H1 (cell line): ENCODE measurements at regions not wholly inside any gene's neighbourhood (a gene's known extent, or its start where the extent isn't known, plus 50 kb on each side); places are given as distances from the start of the nearest gene placed in this dataset.

Experiments
- CTCF ChIA-PET: fragments of 300-600 bp; sonication (Branson Sonifier 250); formaldehyde crosslinking; loops from one replicate; lab custom pipeline; 2021; ENCODE audit not compliant: partially characterized antibody; lab: Charles Lee
- POLR2A ChIA-PET: fragments of 300-600 bp; sonication (Branson Sonifier 250); formaldehyde crosslinking; loops from one replicate; lab custom pipeline; 2021; ENCODE audit warnings: inconsistent platforms; ENCODE audit not compliant: partially characterized antibody; lab: Charles Lee
- DNase-seq, 2 experiments: peaks; one replicate each; pipeline versions ENCODE4 v3.0.0 to v3.0.0-alpha.2; 2010 to 2022; ENCODE audit warnings: low spot score in 2 of 2, low read depth in 1 of 2, mixed read lengths in 1 of 2
- FAIRE-seq: peaks from 2 replicates; lab custom pipeline; 2011; peaks lifted over from hg19 to GRCh38; lab: Jason Lieb, UNC
- H2AFZ ChIP-seq: 2 replicates; pipeline ENCODE4 v1.8.1; 2012; ENCODE audit warnings: low read length, inconsistent platforms
- H2AK5ac ChIP-seq: 2 replicates; pipeline ENCODE4 v1.6.1; 2013; ENCODE audit warnings: low read depth, low read length
- H2BK120ac ChIP-seq: replicated peaks from 2 replicates; pipeline ENCODE3; 2013; ENCODE audit warnings: low read depth, low read length, inconsistent platforms
- H2BK12ac ChIP-seq: 2 replicates; pipeline ENCODE4 v1.6.1; 2013; ENCODE audit warnings: low read depth, low read length
- H2BK15ac ChIP-seq: 2 replicates; pipeline ENCODE4 v1.6.1; 2013; ENCODE audit warnings: low read length
- H2BK20ac ChIP-seq: 2 replicates; pipeline ENCODE4 v1.6.1; 2013; ENCODE audit warnings: low read length
- H2BK5ac ChIP-seq: 2 replicates; pipeline ENCODE4 v1.6.1; 2013; ENCODE audit warnings: low read depth, low read length
- H3K14ac ChIP-seq: 2 replicates; pipeline ENCODE4 v1.6.1; 2013; ENCODE audit warnings: inconsistent platforms; ENCODE audit not compliant: insufficient read length
- H3K18ac ChIP-seq: 2 replicates; pipeline ENCODE4 v1.6.1; 2013; ENCODE audit warnings: low read length; ENCODE audit errors: extremely low read depth
- H3K23ac ChIP-seq: 2 replicates; pipeline ENCODE4 v1.6.1; 2013; ENCODE audit warnings: inconsistent platforms; ENCODE audit not compliant: insufficient read length
- H3K23me2 ChIP-seq: 2 replicates; pipeline ENCODE4 v1.6.1; 2013; ENCODE audit warnings: low read depth, low read length
- H3K27ac ChIP-seq: 2 replicates; pipeline ENCODE4 v1.6.1; 2011; ENCODE audit warnings: low read depth, low read length, inconsistent platforms
- H3K27me3 ChIP-seq, 4 experiments: replicated peaks in 1 of 4; 1 replicate in 1 of 4; 2 replicates in 3 of 4; pipeline versions ENCODE4 v1.6.1 to v1.8.1; 2011 to 2013; ENCODE audit warnings: low read length in 3 of 4, mild to moderate bottlenecking in 3 of 4, inconsistent platforms in 2 of 4, mixed read lengths in 2 of 4, moderate library complexity in 1 of 4; ENCODE audit not compliant: control insufficient read depth in 3 of 4, insufficient read depth in 3 of 4; ENCODE audit errors: extremely low read depth in 1 of 4
- H3K36me3 ChIP-seq, 4 experiments: 2 replicates each; pipeline versions ENCODE4 v1.6.1 to v1.8.1; 2011 to 2013; ENCODE audit warnings: mild to moderate bottlenecking in 4 of 4, low read length in 3 of 4, moderate library complexity in 2 of 4, control low read depth in 1 of 4, inconsistent platforms in 1 of 4; ENCODE audit not compliant: insufficient read depth in 4 of 4, control insufficient read depth in 2 of 4
- H3K4ac ChIP-seq: replicated peaks from 2 replicates; pipeline ENCODE3; 2013; ENCODE audit warnings: low read length, low read depth, mixed read lengths, inconsistent platforms; ENCODE audit not compliant: insufficient read length
- H3K4me1 ChIP-seq, 4 experiments: replicated peaks in 1 of 4; 1 replicate in 1 of 4; 2 replicates in 3 of 4; pipeline versions ENCODE4 v1.6.1 to v1.8.1; 2011 to 2013; ENCODE audit warnings: low read length in 3 of 4, inconsistent platforms in 2 of 4, mixed read lengths in 1 of 4; ENCODE audit not compliant: insufficient read depth in 4 of 4, control insufficient read depth in 3 of 4
- H3K4me2 ChIP-seq, 2 experiments: 2 replicates each; pipeline versions ENCODE4 v1.6.1 to v1.8.1; 2011 to 2013; ENCODE audit warnings: low read depth in 2 of 2, low read length in 2 of 2, control low read depth in 1 of 2, inconsistent platforms in 1 of 2, mild to moderate bottlenecking in 1 of 2; ENCODE audit not compliant: insufficient read depth in 1 of 2
- H3K4me3 ChIP-seq, 4 experiments: fragments of 200-600, 300-600 bp in 1 of 4; sonication (generic), shearing (Covaris generic), sonication (Bioruptor Twin) in 1 of 4; 2 replicates each; pipeline versions ENCODE4 v1.5.1 to v1.8.1; 2011 to 2016; ENCODE audit warnings: low read length in 4 of 4, low read depth in 3 of 4, control low read depth in 2 of 4, inconsistent platforms in 2 of 4, mild to moderate bottlenecking in 2 of 4, mixed read lengths in 1 of 4, moderate library complexity in 1 of 4; ENCODE audit not compliant: insufficient read depth in 2 of 4; ENCODE audit errors: extremely low read depth in 1 of 4
- H3K56ac ChIP-seq: replicated peaks from 2 replicates; pipeline ENCODE3; 2013; ENCODE audit warnings: low read depth, mild to moderate bottlenecking, mixed read lengths, low read length, inconsistent platforms; ENCODE audit not compliant: insufficient read length
- H3K79me1 ChIP-seq: 2 replicates; pipeline ENCODE4 v1.6.1; 2013; ENCODE audit warnings: low read depth, low read length, control low read depth
- H3K79me2 ChIP-seq, 2 experiments: 2 replicates each; pipeline versions ENCODE4 v1.6.1 to v1.8.1; 2012 to 2013; ENCODE audit warnings: low read length in 2 of 2, mild to moderate bottlenecking in 2 of 2, inconsistent platforms in 1 of 2; ENCODE audit not compliant: insufficient read depth in 2 of 2, control insufficient read depth in 1 of 2
- H3K9ac ChIP-seq, 4 experiments: replicated peaks in 1 of 4; 1 replicate in 1 of 4; 2 replicates in 3 of 4; pipeline versions ENCODE4 v1.6.1 to v1.8.1; 2011 to 2013; ENCODE audit warnings: low read depth in 3 of 4, low read length in 3 of 4, control low read depth in 2 of 4, mild to moderate bottlenecking in 2 of 4, moderate library complexity in 2 of 4, inconsistent platforms in 1 of 4; ENCODE audit errors: extremely low read depth in 1 of 4
- H3K9me3 ChIP-seq, 2 experiments: 2 replicates each; pipeline versions ENCODE4 v1.6.1 to v1.8.1; 2012 to 2013; ENCODE audit warnings: mild to moderate bottlenecking in 2 of 2, moderate library complexity in 2 of 2, control low read depth in 1 of 2, inconsistent platforms in 1 of 2, low read depth in 1 of 2, low read length in 1 of 2, mixed read lengths in 1 of 2; ENCODE audit not compliant: insufficient read depth in 2 of 2
- H4K20me1 ChIP-seq, 2 experiments: replicated peaks in 1 of 2; 2 replicates each; pipeline versions ENCODE3 to v1.8.1; 2011 to 2013; ENCODE audit warnings: inconsistent platforms in 2 of 2, low read length in 2 of 2, mild to moderate bottlenecking in 1 of 2; ENCODE audit not compliant: insufficient read depth in 2 of 2, control insufficient read depth in 1 of 2
- H4K5ac ChIP-seq: 2 replicates; pipeline ENCODE4 v1.6.1; 2013; ENCODE audit warnings: low read length, low read depth, mixed read lengths, inconsistent platforms; ENCODE audit not compliant: insufficient read length
- H4K8ac ChIP-seq: 2 replicates; pipeline ENCODE4 v1.8.0; 2013; ENCODE audit warnings: mild to moderate bottlenecking, moderate library complexity, low read length, inconsistent platforms; ENCODE audit not compliant: insufficient read depth; ENCODE audit errors: extremely low read depth
- H4K91ac ChIP-seq: replicated peaks from 2 replicates; pipeline ENCODE3; 2013; ENCODE audit warnings: low read length, mixed read lengths, inconsistent platforms; ENCODE audit not compliant: insufficient read length
- ASH2L ChIP-seq: fragments of 200-600, 300-600 bp; sonication (generic); IDR thresholded peaks from one replicate; pipeline ENCODE4 v1.7.1; 2017; ENCODE audit warnings: low read length
- ATF3 ChIP-seq: IDR thresholded peaks from 2 replicates; pipeline ENCODE4 v1.6.1; 2011; ENCODE audit warnings: low read depth, mild to moderate bottlenecking, low read length; ENCODE audit not compliant: insufficient read depth
- CBX8 ChIP-seq: fragments of 300-800, 300-1000 bp; sonication (generic); IDR thresholded peaks from 2 replicates; pipeline ENCODE4 v1.7.1; 2016; ENCODE audit warnings: low read depth, low read length, borderline replicate concordance
- CHD2 ChIP-seq: IDR thresholded peaks from 2 replicates; pipeline ENCODE4 v1.6.1; 2012; ENCODE audit warnings: low read length, improper control_type of control experiment
- MAFK ChIP-seq: IDR thresholded peaks from 2 replicates; pipeline ENCODE4 v1.6.1; 2012; ENCODE audit warnings: low read depth, mild to moderate bottlenecking, improper control_type of control experiment, low read length
- PHF8 ChIP-seq: fragments of 200-600 bp; sonication (generic); conservative IDR thresholded peaks from 2 replicates; pipeline ENCODE4 v1.7.1; 2012; ENCODE audit warnings: low read depth, mild to moderate bottlenecking, inconsistent platforms, low read length, moderate library complexity
- POLR2AphosphoS5 ChIP-seq: IDR thresholded peaks from 2 replicates; pipeline ENCODE4 v1.6.1; 2011; ENCODE audit warnings: low read depth, low read length
- RBBP5 ChIP-seq: IDR thresholded peaks from 2 replicates; pipeline ENCODE4 v1.7.1; 2012; ENCODE audit warnings: low read depth, mild to moderate bottlenecking, inconsistent platforms, low read length, moderate library complexity, borderline replicate concordance
- RXRA ChIP-seq: IDR thresholded peaks from 2 replicates; pipeline ENCODE4 v1.6.1; 2011; ENCODE audit warnings: low read depth, mild to moderate bottlenecking, low read length, moderate library complexity; ENCODE audit not compliant: insufficient read depth
- SRF ChIP-seq: IDR thresholded peaks from 2 replicates; pipeline ENCODE4 v1.6.1; 2011; ENCODE audit warnings: mild to moderate bottlenecking, low read depth, low read length, moderate library complexity
- TAF1 ChIP-seq: IDR thresholded peaks from 2 replicates; pipeline ENCODE4 v1.6.1; 2011; ENCODE audit warnings: mild to moderate bottlenecking, low read depth, low read length
- USF2 ChIP-seq: IDR thresholded peaks from 2 replicates; pipeline ENCODE4 v1.6.1; 2011; ENCODE audit warnings: low read length, improper control_type of control experiment
- YY1 ChIP-seq: IDR thresholded peaks from 2 replicates; pipeline ENCODE4 v1.6.1; 2011; ENCODE audit warnings: low read depth, mild to moderate bottlenecking, low read length
- ZNF274 ChIP-seq: IDR thresholded peaks from 2 replicates; pipeline ENCODE4 v1.7.0; 2012; ENCODE audit warnings: low read length, borderline replicate concordance; ENCODE audit errors: extremely low read depth
- WGBS, 2 experiments: shearing (Covaris generic) in 1 of 2; methylation state at CpG; one replicate each; pipeline versions ENCODE4 v1.1.6 to v1.1.7; 2013 to 2015; ENCODE audit warnings: low lambda C conversion rate in 2 of 2, mixed read lengths in 2 of 2, inconsistent platforms in 1 of 2, low coverage in 1 of 2, missing lambda C conversion rate in 1 of 2; ENCODE audit not compliant: insufficient replicate concordance in 2 of 2, insufficient coverage in 1 of 2, insufficient read length in 1 of 2; ENCODE audit errors: extremely low coverage in 1 of 2, missing lambda C conversion rate in 1 of 2; 5-methylcytosine and 5-hydroxymethylcytosine counted together

- Histone ChIP-seq H2BK120ac (no peak overlapping the region), H3K14ac (no peak overlapping the region), H4K91ac (no peak overlapping the region), H2BK15ac (no peak overlapping the region), H3K9me3 (peaks cover 0 to 2% of the 10 kb centered on the region in 2 experiments; a peak in 2 of 4 replicates), H2BK5ac (no peak overlapping the region), H4K5ac (no peak overlapping the region), H3K4me3 (no peak overlapping the region), H3K79me1 (no peaks in the 10 kb centered on the region), H3K36me3 (no peaks in the 10 kb centered on the region; a peak in 1 of 8 replicates), H2AFZ (no peak overlapping the region), H3K4me1 (peaks cover 13 to 24% (median 19%) of the 10 kb centered on the region in 4 experiments; a peak in 6 of 7 replicates), H3K23me2 (no peaks in the 10 kb centered on the region), H4K20me1 (no peaks in the 10 kb centered on the region), H3K9ac (no peak overlapping the region), H2AK5ac (no peak overlapping the region), H3K79me2 (no peaks in the 10 kb centered on the region), H3K27me3 (no peaks in the 10 kb centered on the region), H3K27ac (no peak overlapping the region), H3K4ac (no peak overlapping the region), H3K18ac (no peak overlapping the region), H3K56ac (no peak overlapping the region), H3K23ac (no peak overlapping the region), H2BK12ac (peak overlapping the region; percentile 23; the same call in 1 of the 2 replicates), H4K8ac (no peak overlapping the region), H3K4me2 (no peak overlapping the region), H2BK20ac (no peak overlapping the region)
- no peak for FAIRE-seq
- POLR2A ChIA-PET = no interaction called here
- DNase-seq = no peak
- CTCF ChIA-PET = interaction anchor here (2.2 kb wide), 1 partner anchor 107 kb away, joined by 5 read pairs; no protein-coding TSS in a partner anchor
- no peak for TF ChIP-seq YY1
- TF ChIP-seq ATF3 = no peak
- TF ChIP-seq CBX8 = no peak
- TF ChIP-seq RXRA = no peak
- TF ChIP-seq USF2 = no peak
- no peak for TF ChIP-seq RBBP5
- TF ChIP-seq MAFK = no peak
- TF ChIP-seq ZNF274 = no peak
- no peak for TF ChIP-seq CHD2
- TF ChIP-seq ASH2L = no peak
- TF ChIP-seq TAF1 = no peak
- TF ChIP-seq POLR2AphosphoS5 = no peak
- TF ChIP-seq PHF8 = no peak
- TF ChIP-seq SRF = no peak
- WGBS, 2 experiments = 90% methylated on average over 4 of the region's 4 CpGs; no CpG with 5 or more reads in 1 of the 2 experiments
These were observed 286.6 kb upstream of the RGS6 start for GRCh38 chr14:71645656-71646055.
